Lower lobe of right lung (tissue), 2 donors: ENCODE measurements at regions not wholly inside any gene's neighbourhood (a gene's known extent, or its start where the extent isn't known, plus 50 kb on each side); places are given as distances from the start of the nearest gene placed in this dataset.

ENCODE experiments used
- ATAC-seq, 2 donors: fragments of 200-7000 bp; cut with Tn5 transposase; one replicate each; pipeline ENCODE4 v1.9.1; 2020 to 2022; ENCODE audit warnings: mild to moderate bottlenecking in 2 of 2, moderate library complexity in 2 of 2
- DNase-seq: peaks from one replicate; pipeline ENCODE4 v3.0.0-alpha.2; 2020
- H3K27ac ChIP-seq: fragments of 200-600 bp; one replicate; pipeline ENCODE4 v1.8.0; 2022
- H3K27me3 ChIP-seq: fragments of 200-600 bp; one replicate; pipeline ENCODE4 v1.8.0; 2022; ENCODE audit warnings: low read depth
- H3K36me3 ChIP-seq: fragments of 200-600 bp; one replicate; pipeline ENCODE4 v1.8.0; 2022; ENCODE audit warnings: mild to moderate bottlenecking
- H3K4me1 ChIP-seq: fragments of 200-600 bp; one replicate; pipeline ENCODE4 v1.8.0; 2022
- H3K4me3 ChIP-seq: fragments of 200-600 bp; one replicate; pipeline ENCODE4 v1.8.0; 2022; ENCODE audit warnings: mild to moderate bottlenecking
- H3K9me3 ChIP-seq: fragments of 200-600 bp; one replicate; pipeline ENCODE4 v1.8.0; 2022
- intact Hi-C: fragments of 100-400 bp; cut with DNase I; formaldehyde crosslinking; loops from one replicate; pipeline ENCODE4 v1.11.0; 2022
- TF ChIP-seq, protein P1 (sequence below): fragments of 200-600 bp; IDR thresholded peaks from one replicate; pipeline ENCODE4 v1.8.0; 2022; ENCODE audit warnings: antibody characterized with exemption, mild to moderate bottlenecking
- donor health status: DM: no; HTN: yes; CAD: no; lungs with severe emphysema.

DNA sequence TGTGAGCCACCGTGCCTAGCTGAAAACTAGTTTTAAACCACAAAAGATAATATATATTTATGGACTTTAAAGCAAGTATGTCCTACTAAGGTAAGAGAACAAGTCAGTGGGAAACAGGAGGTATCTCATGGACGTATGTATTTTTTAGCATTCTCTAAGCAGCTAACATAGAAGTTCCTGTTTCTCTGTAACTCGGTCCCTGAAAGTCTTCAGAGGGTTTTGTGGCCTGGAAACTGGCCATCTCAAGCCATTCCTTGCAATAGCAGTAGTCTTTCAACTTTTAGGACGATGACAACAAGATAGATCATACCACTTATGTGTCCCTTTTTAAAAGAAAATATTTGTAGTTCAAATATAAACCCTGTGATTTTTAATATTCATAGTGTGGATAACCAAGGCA, 95.6 kb upstream of the RALGAPA2 start:
- Histone ChIP-seq H3K4me3 (no peak overlapping the region), H3K27ac (no peak overlapping the region), H3K36me3 (no peaks in the 10 kb centered on the region), H3K9me3 (no peaks in the 10 kb centered on the region), H3K27me3 (no peaks in the 10 kb centered on the region), H3K4me1 (no peaks in the 10 kb centered on the region)
- intact Hi-C loops: no loop called here
- TF ChIP-seq, protein P1, sequence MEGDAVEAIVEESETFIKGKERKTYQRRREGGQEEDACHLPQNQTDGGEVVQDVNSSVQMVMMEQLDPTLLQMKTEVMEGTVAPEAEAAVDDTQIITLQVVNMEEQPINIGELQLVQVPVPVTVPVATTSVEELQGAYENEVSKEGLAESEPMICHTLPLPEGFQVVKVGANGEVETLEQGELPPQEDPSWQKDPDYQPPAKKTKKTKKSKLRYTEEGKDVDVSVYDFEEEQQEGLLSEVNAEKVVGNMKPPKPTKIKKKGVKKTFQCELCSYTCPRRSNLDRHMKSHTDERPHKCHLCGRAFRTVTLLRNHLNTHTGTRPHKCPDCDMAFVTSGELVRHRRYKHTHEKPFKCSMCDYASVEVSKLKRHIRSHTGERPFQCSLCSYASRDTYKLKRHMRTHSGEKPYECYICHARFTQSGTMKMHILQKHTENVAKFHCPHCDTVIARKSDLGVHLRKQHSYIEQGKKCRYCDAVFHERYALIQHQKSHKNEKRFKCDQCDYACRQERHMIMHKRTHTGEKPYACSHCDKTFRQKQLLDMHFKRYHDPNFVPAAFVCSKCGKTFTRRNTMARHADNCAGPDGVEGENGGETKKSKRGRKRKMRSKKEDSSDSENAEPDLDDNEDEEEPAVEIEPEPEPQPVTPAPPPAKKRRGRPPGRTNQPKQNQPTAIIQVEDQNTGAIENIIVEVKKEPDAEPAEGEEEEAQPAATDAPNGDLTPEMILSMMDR: no peak
- DNase-seq (no peak), ATAC-seq (no peak)

DNA sequence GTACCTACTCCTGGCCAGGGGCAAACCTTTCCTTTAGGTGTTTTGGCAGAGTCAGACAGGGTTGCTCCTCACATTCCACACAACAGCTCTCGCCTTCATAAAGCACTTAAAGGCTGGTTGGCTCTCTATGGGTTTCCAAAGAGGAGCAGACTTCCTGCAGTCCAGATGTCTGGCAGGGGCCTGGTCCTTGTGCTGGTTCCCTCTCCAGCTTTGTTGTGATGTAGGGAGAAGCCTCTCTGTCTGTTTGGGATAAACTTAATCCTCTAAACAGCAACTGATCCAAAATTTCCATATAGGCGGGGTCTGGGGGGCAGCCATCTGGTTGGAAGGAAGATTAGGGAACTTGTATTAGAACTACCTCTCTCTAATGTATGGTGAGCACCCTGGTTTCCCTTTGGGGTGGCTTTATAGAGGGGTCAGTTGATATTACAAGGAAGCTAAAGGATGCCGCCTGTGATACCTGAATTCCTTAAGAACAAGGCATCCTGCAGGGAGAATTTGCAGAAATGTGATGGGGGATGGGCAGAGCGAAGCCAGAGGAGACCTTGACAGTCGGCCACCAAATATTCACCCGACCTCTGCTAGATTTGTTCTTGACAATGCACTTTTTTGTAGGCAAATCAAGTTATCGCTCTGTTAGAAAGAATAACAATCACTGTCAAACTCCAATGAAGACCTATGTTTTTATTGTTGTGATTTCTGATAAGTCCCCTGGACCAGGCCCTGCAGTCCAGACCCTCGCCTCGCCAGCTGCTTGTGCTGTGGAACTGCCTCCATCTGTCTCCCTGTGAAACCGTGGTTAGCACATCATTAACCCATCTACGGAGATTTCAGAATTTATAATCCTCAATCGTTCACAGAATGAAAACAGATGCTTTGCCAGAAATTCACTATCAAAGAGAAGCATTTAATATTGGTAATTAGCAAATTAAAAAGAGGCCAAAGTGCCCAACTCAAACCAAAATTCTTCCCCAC, 94.0 kb upstream of the RALGAPA2 start:
- TF ChIP-seq, protein P1: no peak
- Histone ChIP-seq H3K36me3 (no peaks in the 10 kb centered on the region), H3K27me3 (no peaks in the 10 kb centered on the region), H3K27ac (no peak overlapping the region), H3K4me3 (no peak overlapping the region), H3K4me1 (no peaks in the 10 kb centered on the region), H3K9me3 (no peaks in the 10 kb centered on the region)
- intact Hi-C loops: no loop called here
- DNase-seq (no peak), ATAC-seq (no peak)

- no peak for DNase-seq
- TF ChIP-seq, protein P1: no peak
- Histone ChIP-seq H3K9me3 (no peaks in the 10 kb centered on the region), H3K27ac (no peak overlapping the region), H3K4me3 (no peak overlapping the region), H3K4me1 (no peaks in the 10 kb centered on the region), H3K36me3 (no peaks in the 10 kb centered on the region), H3K27me3 (no peaks in the 10 kb centered on the region)
- ATAC-seq: no peak
- intact Hi-C loops: no loop called here
Measured at GRCh38 chr20:20803011-20803410, 90.6 kb upstream of the RALGAPA2 start.

DNA sequence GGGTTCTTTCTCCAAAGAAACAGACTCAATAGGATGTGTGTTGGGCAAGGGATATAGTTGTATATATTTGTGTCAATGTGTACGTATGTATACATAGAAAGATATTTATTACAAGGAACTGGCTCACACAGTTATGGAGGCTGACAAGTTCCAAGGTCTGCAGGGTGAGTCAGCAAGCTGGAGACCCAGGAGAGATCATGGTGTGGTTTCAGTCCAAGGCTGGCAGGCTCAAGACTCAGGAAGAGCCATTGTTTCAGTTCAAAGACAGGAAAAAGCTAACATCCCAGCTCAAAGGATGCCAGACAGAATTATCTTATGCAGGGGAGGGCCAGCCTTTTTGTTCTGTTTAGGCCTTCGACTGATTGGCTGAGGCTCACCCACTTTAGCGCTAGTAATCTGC, 89.9 kb upstream of the RALGAPA2 start:
- H3K27me3 ChIP-seq: no peaks in the 10 kb centered on the region
- H3K9me3 ChIP-seq: no peaks in the 10 kb centered on the region
- intact Hi-C loops: no loop called here
- no peak overlapping the region for H3K4me3 ChIP-seq
- no peak overlapping the region for H3K27ac ChIP-seq
- no peak for ATAC-seq
- no peaks in the 10 kb centered on the region for H3K4me1 ChIP-seq
- TF ChIP-seq, protein P1: no peak
- no peak for DNase-seq
- no peaks in the 10 kb centered on the region for H3K36me3 ChIP-seq

DNA sequence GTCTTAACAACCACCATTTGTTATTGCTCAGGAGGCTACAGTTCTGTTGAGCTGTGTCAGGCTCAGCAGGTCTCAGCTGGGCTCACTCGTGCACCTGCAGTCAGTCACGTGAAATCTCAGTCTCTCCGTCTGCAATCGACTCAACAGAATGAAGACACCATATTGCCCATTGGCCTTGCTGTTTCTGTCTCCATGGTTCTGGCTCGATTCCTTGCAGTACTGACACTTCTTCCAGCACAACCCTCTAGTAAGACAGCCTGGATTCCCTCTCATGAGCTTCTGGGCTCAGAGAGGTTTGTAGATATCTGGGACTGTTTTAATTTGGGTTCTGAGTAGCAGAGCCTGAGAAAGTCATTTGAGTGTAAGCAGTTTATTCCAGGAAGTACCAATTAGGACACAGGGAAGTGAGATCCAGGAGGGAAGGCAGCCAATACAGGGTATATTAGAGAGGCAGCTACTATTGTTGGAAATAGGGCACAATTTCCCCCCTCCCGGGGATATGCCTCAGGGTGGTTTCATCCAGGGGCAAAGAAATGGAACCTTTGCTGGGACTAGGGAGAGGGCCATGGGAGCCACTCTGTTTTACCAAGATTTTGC, 87.4 kb upstream of the RALGAPA2 start:
- Histone ChIP-seq H3K9me3 (no peaks in the 10 kb centered on the region), H3K36me3 (no peaks in the 10 kb centered on the region), H3K4me3 (no peak overlapping the region), H3K27ac (no peak overlapping the region), H3K27me3 (no peaks in the 10 kb centered on the region), H3K4me1 (no peaks in the 10 kb centered on the region)
- intact Hi-C loops: no loop called here
- TF ChIP-seq, protein P1: no peak
- DNase-seq (no peak), ATAC-seq (no peak)
